ENCODE measurements at regions not wholly inside any gene's neighbourhood (a gene's known extent, or its start where the extent isn't known, plus 50 kb on each side); places are given as distances from the start of the nearest gene placed in this dataset.

GRCh38 chr3:78255403-78255802 is 1215.5 kb downstream of the ROBO2 start:
- TF ChIP-seq CTCF (IDR thresholded peaks at IDR 0.05) (no peak), POLR2A (IDR thresholded peaks at IDR 0.05) (no peak)

Measured in testis (tissue), 2 donors.